ENCODE measurements at regions not wholly inside any gene's neighbourhood (a gene's known extent, or its start where the extent isn't known, plus 50 kb on each side); places are given as distances from the start of the nearest gene placed in this dataset.

- TF ChIP-seq CTCF (IDR thresholded peaks at IDR 0.05), result no peak
- Histone ChIP-seq H3K36me3 (no peaks in the 10 kb centered on the region), H3K4me3 (no peak overlapping the region), H3K27ac (no peak overlapping the region), H3K9me3 (no peaks in the 10 kb centered on the region), H3K4me1 (no peaks in the 10 kb centered on the region), H3K27me3 (no peaks in the 10 kb centered on the region)
- ATAC-seq (no peak), DNase-seq (no peak)
- intact Hi-C loops (cut with DNase I), result no loop called here
Measured at GRCh38 chr1:96944432-96945092, 223.0 kb downstream of the PTBP2 start.

GRCh38 chr1:96945509-96946084 lies 224.0 kb downstream of the PTBP2 start:
- H3K9me3 ChIP-seq, result no peaks in the 10 kb centered on the region
- no peaks in the 10 kb centered on the region for H3K4me1 ChIP-seq
- TF ChIP-seq CTCF (IDR thresholded peaks at IDR 0.05), result no peak
- H3K27me3 ChIP-seq, result no peaks in the 10 kb centered on the region
- no peak for ATAC-seq
- H3K36me3 ChIP-seq, result no peaks in the 10 kb centered on the region
- H3K27ac ChIP-seq, result no peak overlapping the region
- no peak overlapping the region for H3K4me3 ChIP-seq
- DNase-seq, result no peak
- intact Hi-C loops (cut with DNase I), result no loop called here

- no peak overlapping the region for H3K4me3 ChIP-seq
- DNase-seq (no peak), ATAC-seq (no peak)
- no peaks in the 10 kb centered on the region for H3K9me3 ChIP-seq
- no peaks in the 10 kb centered on the region for H3K4me1 ChIP-seq
- H3K27ac ChIP-seq, result no peak overlapping the region
- intact Hi-C loops (cut with DNase I), result no loop called here
- H3K27me3 ChIP-seq, result no peaks in the 10 kb centered on the region
- no peak for TF ChIP-seq CTCF (IDR thresholded peaks at IDR 0.05)
- H3K36me3 ChIP-seq, result no peaks in the 10 kb centered on the region
Measured at GRCh38 chr1:96955307-96956012, 233.9 kb downstream of the PTBP2 start.

GRCh38 chr1:96962216-96962615 lies 240.6 kb downstream of the PTBP2 start:
- Histone ChIP-seq H3K27ac (no peak overlapping the region), H3K4me1 (no peaks in the 10 kb centered on the region), H3K9me3 (no peaks in the 10 kb centered on the region), H3K36me3 (no peaks in the 10 kb centered on the region), H3K4me3 (no peak overlapping the region), H3K27me3 (peaks cover under 1% of the 10 kb centered on the region)
- DNase-seq (no peak), ATAC-seq (no peak)
- intact Hi-C loops (cut with DNase I), result no loop called here
- no peak for TF ChIP-seq CTCF (IDR thresholded peaks at IDR 0.05)

- TF ChIP-seq CTCF (IDR thresholded peaks at IDR 0.05), result no peak
- intact Hi-C loops (cut with DNase I), result no loop called here
- no peaks in the 10 kb centered on the region for H3K36me3 ChIP-seq
- H3K27ac ChIP-seq, result no peak overlapping the region
- peaks cover 4% of the 10 kb centered on the region for H3K27me3 ChIP-seq
- ATAC-seq (peak; percentile 91), DNase-seq (no peak)
- no peaks in the 10 kb centered on the region for H3K4me1 ChIP-seq
- H3K9me3 ChIP-seq, result no peaks in the 10 kb centered on the region
- H3K4me3 ChIP-seq, result no peak overlapping the region
Measured at GRCh38 chr1:96962751-96963211, 241.2 kb downstream of the PTBP2 start.

Measured in upper lobe of right lung (tissue), 1 donor.